HG03469 (cell line): ENCODE measurements at regions not wholly inside any gene's neighbourhood (a gene's known extent, or its start where the extent isn't known, plus 50 kb on each side); places are given as distances from the start of the nearest gene placed in this dataset.

ENCODE experiments used
- ATAC-seq: cut with Tn5 transposase; IDR thresholded peaks from one replicate; pipeline ENCODE4 v1.9.1; 2021; ENCODE audit warnings: mild to moderate bottlenecking, moderate library complexity, moderate number of reproducible peaks; ENCODE audit not compliant: unreplicated experiment

DNA sequence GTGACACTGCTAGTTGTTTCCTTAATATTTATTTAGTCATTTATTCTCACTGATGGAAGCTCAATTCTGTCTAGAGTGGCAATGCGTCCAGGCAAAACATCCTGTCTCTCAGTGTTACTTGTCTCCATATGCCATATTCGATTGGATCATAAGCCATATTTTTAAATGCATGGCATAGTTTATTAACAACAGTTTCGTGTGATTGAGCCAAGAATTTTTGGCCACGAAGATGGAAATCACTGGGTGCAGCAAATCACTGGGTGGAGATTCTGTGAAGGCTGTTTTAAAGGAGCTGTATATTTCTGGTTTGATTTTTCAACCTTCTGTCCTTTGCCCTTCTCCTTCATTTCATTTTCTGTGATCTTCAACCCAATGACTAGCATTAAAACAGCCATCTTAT lies 205.2 kb downstream of the JRKL start:
- ATAC-seq, result no peak

DNA sequence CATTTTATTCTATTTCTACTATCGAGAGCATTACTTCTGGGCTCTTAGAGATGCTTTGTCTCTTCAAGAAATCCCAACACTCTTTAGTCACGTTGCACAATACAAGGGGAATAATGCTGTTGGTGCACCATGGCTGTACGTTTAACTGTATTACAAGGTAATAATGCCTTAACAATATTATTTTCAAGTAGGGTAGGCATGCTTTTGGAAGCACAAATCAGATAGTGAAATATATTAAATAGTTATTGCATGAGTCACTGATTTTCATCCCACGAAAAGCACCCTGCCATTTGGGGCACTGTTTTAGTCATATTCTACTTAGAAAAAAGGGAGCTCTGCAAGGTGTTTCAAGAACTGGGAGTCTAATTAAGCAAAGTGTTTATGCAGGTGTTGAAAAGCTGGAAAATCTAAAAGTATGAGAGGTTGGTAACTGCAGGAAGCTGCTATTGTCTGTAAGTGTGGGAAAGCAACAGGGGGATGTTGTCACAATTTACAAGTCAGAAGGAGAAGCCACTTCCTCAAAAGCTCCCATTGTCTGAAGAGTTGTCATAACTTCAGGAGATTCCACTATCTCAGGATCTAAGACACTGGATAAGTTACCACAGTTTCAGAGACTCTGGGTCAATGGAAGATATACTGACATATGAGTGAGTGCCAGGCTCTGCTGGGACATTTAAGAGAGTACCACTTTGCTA lies 218.2 kb downstream of the JRKL start:
- ATAC-seq, result no peak

DNA sequence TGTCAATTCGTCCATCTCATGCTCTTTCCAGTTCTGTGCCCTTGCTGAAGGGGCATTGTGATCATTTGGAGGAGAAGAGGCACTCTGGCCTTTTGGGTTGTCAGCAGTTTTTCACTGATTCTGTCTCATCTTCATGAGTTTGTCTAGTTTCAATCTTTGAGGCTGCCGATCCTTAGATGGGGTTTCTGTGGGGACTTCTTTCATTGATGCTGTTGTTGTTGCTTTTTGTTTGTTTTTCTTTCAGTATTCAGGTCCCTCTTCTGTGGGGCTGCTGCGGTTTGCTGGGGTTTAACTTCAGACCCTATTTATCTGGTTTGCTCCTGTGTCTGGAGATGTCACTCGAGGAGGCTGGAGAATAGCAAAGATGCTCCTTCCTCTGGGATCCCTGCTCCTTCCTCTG lies 224.3 kb downstream of the JRKL start:
- no peak for ATAC-seq

DNA sequence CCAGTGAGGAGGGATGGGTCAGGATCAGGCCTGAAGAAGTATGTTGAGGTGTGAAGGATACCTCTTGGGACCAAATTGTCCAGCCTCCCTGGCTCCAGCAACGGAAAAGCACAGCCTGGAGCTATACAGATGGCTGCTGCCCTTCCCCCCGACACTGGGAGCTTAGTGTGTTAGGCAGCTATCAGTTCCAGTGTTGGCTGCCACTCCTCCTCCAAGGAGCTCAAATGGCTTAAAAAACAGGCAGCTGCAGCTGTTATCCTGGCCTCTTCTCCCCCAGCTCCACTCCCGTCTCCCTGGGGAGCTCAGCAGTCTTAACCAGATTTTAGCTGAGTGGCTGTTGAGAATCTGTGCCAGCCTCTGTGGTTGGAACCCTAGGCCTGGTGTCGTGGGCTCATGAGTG lies 225.0 kb downstream of the JRKL start:
- no peak for ATAC-seq

DNA sequence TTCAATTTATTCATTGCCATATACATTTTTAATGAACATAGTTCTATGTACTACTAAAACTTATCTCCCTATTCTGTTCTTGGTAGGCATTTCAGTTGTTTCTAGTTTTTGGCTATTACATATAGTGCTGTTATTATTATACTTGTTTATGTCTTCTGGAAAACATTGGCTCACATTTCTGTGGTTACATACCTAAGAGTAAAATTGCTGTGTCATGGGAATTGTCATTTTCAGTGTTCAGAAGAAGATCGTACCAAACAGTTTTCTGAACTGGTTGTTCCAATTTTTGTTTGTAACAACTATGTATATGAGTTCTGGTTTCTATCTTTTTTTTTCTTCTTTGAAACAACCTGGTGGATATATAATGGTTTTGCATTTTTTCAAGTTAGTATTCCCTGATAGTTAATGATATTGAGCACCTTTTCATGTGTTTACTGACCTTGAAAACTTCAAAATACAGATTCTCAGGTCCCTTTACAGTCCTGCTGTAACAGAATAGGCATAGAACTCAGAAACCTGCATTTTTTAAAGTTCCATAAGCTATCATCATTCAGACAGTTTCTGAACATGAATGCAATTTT lies 230.7 kb downstream of the JRKL start:
- no peak for ATAC-seq

DNA sequence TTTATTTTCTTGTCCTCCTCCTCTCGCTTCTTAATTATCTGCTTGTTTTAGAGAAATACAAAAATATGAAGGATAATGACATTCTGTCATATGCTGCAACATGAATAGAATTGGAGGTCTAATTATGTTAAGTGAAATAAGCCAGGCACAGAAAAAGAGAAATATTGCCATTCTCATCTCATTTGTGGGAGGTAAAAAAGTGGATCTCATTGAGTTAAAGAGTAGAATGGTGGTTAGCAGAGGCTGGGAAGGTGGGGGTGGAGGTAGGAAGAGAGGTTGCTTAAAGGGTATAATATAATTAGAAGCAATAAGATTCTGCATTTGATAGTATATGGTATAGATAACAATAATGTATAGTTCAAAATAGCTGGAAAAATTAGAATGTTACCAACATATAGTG lies 231.3 kb downstream of the JRKL start:
- ATAC-seq, result no peak

DNA sequence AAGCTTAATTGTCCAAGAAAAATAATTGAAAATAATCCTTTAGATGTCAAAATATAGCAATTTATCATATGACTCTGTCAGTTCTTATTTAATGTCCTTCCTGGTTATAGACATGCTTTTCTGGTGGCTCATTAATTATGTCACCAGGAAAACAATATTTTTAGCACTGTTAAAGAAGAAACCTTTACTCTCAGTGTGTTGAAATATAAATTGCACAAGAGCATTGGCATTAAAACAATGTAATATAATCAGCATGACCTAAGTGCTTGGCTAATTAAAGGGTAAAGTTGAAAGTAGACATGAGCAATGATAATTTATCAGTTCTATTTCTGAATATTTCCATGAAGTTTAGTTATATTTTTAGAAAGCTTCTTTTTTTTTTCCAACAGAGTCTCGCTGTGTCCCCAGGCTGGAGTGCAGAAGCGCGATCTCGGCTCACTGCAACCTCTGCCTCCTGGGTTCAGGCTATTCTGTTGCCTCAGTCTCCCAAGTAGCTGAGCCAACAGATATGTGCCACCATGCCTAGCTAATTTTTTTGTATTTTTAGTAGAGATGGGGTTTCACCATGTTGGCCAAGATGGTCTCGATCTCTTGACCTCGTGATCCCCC lies 232.3 kb downstream of the JRKL start:
- no peak for ATAC-seq

DNA sequence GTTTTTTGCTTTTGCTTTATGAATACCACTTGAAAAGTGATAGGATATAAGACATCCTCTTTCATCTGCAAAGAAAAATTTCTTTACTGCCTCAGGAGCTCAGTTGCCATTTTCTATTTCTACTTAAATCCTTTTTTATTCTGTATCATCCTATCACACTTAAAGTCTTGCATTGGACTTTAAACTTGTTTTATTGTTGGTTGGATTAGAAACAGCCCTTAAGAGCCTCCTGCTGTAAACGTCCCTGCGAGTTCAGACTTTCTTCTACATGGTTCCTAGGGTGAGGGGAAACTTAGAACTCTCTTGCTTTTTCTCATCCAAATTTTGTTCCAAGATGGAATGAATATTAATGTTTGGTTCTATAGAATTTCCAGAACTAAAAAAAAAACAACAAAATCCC lies 234.3 kb downstream of the JRKL start:
- no peak for ATAC-seq

DNA sequence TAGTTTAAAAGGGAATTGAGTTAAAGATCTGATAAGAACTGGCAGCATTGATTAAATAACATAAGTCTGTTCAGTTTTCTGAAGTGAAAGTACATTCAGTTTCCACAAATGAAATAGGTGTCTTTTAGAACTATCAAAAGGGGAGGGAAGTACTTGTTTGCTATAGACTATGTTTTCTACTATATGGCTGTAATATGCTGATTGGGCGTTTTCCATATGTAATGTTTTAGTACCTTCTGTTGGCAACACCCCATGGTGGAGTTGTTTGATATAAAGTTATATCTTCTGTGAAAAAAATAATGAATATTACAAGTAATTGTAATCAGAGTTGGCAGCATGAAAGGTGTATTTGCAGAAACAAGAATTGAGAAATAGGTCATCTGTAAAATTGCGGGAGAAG lies 237.6 kb downstream of the JRKL start:
- no peak for ATAC-seq

DNA sequence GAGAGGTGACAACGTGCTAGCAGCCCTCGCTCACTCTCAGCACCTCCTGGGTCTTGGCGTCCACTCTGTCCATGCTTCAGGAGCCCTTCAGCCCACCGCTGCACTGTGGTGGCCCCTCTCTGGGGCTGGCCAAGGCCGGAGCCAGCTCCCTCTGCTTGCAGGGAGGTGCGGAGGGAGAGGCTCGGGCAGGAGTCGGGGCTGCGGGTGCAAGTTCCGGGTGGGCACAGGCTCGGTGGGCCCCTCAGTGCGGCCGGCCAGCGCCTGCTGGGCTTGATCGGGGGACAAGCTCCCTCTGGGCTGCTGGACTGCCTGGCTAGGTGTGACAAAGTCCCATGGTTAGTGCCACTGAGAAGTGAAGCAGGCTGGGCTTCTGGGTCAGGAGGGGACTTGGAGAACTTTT lies 245.8 kb downstream of the JRKL start:
- ATAC-seq, result no peak

DNA sequence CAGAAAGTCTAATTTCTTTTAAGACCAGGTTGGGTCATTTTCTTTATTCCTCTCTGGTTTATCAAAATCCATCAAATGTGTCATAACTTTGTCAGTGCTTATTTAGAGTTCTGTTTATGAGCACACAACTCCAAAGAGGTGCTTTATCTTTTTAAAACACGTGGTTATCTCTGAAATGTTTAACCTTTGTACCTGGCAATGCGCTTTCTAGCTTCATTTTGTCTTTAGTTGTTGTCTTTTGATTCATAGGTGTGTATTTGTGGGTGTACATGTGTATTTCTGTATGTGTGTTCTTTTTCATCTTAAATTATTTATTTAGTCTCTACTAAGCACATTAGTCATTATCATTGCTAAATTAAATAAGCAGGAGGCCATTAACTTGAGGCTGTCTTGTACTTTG lies 251.4 kb downstream of the JRKL start:
- no peak for ATAC-seq

DNA sequence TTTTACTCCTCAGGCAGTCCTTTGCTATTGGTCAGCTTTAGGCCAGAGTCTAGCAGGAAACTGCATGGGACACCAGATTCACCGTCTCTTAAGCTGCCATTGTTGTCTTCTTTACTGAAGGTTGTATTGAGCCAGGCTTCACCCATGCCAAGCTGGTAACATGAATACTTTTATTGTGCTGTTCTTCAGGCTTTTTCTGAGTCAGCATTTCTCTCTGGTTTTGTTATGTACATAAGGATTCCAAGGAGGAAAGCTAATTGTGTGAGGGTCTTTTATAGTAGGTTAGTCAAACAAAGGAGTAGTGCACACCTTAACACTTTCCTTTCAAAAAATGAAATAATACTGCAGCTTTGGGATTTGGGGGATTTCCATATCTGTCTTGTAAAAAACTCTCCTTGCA lies 252.8 kb downstream of the JRKL start:
- ATAC-seq, result no peak

DNA sequence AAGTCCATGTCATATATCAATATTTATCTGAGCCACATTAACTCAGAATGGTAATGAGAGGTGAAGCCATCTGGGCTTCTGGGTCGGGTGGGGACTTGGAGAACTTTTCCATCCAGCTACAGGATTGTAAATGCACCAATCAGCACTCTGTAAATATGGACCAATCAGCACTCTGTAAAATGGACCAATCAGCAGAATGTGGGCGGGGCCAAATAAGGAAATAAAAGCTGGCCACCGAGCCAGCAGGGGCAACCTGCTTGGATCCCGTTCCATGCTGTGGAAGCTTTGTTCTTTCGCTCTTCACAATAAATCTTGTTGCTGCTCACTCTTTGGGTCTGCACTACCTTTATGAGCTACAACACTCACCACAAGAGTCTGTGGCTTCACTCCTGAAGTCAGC lies 253.4 kb downstream of the JRKL start:
- no peak for ATAC-seq

DNA sequence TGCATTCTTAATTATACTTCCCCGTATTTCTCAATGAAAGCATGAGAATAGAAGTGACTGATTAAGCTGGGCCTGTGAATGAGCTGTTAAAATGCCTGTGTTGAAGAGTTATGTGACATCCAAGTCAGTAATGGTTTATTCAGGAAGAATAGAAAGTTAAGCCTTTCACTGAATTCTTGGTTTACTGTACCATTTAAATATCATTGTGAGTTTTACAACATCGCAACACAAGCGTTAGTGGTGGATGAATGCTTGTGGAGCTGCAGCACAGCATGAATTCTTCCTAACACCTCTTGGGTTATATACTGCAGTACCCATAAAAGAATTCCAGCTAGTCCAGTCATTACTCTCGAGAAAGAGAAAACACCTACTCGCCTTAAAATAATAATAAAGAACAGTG lies 257.8 kb downstream of the JRKL start:
- no peak for ATAC-seq

DNA sequence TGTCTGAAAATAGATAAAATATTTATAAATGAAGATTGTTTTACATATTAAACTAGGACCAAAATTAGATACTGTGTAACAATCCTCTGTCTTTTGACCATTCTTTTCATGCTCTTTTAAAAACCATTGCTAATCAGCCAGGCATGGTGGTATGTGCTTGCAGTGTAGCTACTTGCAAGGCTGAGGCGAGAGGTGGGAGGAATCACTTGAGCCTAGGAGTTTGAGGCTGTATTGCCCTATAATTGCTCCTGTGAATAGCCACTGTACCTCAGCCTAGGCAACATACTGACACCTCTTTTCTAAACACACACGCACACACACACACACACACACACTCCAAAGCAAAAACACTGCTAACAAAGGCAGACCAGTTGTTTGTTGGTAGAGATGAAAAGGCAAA lies 259.2 kb downstream of the JRKL start:
- no peak for ATAC-seq

DNA sequence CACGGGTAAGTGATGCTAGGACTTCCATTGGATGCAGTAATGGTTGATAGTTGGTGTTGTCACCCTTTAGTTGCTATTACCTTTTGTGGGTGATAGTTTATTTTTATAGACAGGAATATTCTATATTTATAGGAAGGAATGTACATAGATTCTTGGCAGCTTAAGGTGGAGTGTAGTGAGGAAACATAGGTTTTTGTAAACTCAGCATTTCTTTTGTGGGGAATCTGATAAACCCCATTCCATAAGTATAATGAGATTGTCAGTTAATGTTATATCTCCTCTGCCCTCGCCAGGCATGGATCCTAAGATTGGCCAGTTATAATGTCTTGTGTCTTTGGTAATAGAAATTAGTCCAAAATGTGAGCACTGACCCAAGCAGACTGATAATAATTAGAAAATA lies 262.7 kb downstream of the JRKL start:
- ATAC-seq, result no peak

DNA sequence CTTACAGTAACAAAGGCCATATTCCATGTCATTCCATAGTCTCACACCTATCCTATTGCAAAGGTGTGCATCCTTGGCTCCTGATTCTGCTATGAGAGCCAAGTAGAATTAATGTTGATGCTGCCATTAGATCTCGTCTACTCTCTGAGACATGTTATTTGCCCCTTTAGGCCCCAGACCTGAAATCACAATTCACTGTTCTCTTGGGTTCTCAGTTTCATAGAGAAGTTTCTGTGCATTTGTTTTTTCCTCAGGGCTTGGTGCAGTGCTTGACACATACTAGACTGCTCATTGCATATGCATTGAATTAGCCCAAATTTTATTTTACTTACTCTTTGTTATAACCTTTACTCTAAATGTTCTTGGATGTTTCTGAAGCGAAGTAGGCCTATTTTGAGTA lies 265.7 kb downstream of the JRKL start:
- ATAC-seq, result no peak

DNA sequence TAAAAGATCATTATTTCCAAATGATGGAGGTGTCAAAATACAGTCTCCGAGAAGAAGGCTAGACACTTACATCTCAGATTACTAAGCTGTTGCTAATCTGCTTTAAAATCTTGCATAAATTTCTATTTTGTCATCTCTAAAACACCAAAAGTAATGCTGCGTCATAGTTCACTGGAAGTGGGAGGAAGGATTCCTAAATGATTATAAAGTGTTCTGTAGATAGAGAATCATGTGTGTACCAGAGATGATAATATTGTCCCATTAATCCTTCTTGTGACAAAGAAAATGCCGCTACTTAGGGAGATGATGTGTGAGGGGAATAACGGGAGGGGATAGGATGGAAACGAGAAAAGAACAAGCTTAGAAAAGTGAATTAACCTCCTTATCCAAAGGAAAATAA lies 268.6 kb downstream of the JRKL start:
- no peak for ATAC-seq

DNA sequence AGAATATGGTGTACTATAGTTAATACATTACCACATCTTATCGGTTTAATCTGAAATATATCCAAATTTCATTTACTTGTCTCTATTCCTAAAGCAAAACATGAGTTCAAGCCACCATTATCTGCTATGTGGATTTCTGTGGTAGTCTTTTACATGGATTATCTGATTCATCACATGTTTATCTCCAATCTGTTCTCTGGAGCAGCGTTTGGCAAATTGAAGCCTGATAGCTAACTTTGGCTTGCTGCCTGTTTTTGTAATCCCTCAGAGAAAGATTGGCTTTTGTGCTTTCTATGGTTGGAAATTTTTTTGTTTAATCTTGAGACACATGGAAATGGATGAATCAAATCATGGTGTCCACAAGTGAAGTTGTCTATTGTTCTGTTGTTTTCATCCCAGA lies 274.3 kb downstream of the JRKL start:
- no peak for ATAC-seq

DNA sequence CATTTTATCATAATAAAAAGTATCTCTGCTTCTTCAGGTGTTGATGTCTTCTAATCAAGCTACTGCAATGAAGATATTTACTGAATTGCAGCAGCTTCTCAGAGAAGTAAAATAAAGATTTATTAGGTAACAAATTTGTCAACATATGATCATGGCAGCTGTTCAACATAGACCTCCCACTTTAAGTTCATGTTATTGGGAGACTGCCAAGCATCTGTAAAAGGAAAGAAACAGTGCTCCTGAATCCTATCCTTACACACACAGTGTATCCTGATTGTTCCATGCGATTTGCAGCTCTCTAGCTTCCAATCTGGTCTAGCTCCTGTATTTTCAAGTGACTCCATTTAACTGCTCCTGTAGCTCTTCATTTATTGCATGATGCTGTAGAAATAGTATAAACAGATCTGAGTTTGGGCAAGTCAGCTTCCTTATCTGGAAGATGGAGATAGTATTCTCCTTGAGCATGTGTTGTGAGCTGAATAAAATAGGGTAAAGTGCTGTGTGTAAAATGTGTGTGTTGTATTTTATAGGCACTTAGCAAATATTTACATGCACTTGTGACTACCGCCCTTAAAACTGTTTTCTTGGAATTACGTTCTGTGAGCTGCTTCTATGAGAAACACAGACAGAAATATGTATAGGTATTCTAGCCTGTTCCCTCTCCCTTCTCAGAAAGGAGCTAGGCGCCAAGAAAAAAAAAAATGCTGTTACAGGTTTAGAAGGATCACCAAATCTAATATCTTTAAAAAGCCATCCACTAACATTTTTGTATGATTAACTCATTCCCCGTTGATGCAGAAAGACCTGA lies 290.6 kb downstream of the JRKL start:
- ATAC-seq, result no peak

DNA sequence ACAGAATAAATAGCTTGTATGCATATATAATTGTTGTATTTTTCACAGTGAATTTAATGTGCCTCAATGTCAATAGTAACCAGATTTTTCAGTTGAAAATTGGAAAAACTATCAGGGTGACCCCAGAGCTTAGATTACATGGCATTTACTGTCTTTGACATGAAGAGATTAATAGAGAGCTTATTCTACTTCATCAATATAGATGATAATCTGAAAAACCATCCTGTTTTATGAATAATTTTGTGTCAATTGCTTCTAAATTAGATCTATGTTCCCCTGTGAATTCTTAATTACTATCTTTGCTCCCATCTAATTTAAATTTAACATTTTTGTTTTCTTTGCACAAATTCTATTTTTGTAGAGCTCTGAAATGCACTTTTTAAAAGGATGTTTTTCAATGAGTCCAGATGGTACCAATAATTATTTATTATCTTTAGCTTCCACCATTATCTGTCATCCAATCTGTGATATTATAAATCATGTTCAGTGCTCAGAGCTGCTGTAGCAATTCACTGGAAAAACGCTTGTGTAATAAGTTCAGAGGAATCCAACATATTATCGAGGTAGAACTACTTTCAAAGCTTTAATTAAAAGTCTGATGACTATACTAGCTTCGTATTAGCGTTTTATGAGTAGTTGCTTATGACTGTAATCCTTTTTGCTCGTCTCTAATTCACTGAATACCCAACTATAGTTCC lies 291.4 kb downstream of the JRKL start:
- ATAC-seq, result no peak
